ENCODE measurements at regions not wholly inside any gene's neighbourhood (a gene's known extent, or its start where the extent isn't known, plus 50 kb on each side); places are given as distances from the start of the nearest gene placed in this dataset.
"Not testable (repeated sequence)": the region's sequence is repeated elsewhere in the genome, so short reads cannot be mapped to it uniquely, and the experiment has no call there.

DNA sequence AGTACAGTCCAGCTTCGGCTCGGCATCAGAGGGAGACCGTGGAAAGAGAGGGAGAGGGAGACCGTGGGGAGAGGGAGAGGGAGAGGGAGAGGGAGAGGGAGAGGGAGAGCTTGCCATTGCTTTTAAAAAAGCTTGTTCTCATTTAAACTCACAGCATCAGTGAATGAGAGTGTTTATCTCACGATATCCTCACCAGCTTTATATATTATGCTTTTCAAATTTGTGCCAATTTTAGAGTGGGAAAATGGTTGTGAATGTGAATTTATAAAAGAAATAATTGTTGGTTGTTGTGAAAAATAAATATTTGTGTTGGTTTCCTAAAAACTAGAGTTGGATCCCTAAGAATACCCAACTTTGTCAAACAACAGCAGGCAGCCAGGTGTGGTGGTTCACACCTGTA, 170.1 kb downstream of the NRN1 start:
- not testable (repeated sequence) for DNase-seq

DNA sequence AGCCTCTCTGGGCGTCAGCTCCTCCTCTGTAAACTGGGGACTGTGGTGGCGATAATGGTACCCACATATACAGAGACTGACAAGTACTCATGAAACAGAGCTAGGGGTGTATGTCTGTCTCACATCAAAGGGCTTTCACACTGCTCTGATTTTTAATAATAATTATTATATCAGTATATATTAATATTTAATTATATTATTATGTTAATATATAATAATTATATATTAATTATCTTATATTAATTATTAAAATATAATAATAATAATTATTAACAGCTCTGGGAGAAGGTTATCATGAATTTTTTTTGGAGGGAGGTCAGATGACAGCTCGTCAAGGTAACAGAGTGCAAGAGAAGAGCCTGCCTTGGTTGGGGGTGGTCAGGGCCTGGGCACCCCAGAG, 173.6 kb downstream of the NRN1 start:
- DNase-seq, result no peak

DNA sequence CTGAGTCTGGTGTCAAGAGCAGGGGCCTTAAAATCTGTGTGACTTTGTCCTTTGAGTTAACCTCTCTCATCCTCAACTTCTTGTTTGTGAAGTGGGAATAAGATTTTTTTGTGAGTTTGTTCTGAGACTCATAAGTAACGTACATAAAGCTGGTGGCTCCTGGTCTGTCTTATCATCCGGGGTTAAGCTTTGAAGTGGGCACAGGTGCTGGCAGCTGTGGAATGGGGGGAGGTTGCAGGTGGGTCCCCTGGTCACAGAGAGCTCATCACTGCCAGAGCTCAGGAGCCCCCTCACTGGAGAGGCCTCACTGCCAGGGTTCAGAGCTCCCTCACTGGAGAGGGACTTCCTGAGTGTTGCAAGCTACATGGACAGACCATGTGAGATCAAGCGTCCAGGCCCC, 174.1 kb downstream of the NRN1 start:
- no peak for DNase-seq

DNA sequence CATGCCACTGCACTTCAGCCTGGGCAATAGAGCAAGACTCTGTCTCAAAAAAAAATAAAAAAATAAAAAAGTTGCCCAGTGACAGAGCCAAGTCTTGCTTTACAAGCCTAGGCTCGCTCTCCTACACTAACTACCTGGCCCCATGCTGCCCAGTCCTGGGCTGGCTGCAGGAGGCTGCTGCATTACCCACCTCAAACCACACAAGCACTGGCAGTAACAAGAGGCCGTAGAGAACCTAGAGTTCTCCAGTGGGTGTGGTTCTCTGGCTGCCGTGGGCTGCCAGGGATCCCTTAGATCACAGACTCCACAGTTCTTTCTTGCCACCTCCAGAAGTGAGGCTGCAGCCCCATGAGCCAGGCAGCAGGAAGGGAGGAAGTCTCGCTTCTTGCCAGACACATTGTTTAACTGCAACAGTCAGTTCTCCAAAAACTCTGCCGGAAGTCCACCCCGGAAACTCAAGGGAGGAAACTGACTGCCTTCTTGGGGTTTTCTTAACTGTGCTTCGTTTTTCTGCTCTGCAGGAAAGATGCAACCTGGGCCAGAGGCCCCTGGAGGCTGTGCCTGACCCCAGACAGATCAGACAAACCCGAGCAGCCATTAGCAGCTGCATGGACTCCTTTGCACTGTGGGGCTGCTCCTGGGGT, 175.4 kb downstream of the NRN1 start:
- DNase-seq, result not testable (repeated sequence)

DNA sequence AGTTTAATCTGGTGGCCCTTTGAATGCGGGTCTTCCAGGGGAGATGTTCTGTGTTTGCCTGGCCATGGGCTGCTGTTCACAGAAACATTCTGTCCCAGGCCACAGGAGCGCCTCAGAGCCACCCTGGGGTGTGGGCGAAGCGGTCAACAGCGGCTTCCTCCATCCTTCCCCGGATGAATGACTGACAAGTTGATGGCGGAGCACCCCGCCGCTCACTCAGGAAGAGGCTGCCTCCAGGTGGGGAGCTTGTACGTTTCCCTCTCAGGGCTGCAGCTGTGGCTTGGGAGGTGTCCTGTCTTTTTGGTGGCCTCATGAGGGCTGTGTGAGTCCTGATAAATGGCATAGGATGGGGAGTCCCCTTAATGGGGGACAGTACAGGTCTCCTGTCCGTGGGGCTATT, 178.4 kb downstream of the NRN1 start:
- no peak for DNase-seq

DNA sequence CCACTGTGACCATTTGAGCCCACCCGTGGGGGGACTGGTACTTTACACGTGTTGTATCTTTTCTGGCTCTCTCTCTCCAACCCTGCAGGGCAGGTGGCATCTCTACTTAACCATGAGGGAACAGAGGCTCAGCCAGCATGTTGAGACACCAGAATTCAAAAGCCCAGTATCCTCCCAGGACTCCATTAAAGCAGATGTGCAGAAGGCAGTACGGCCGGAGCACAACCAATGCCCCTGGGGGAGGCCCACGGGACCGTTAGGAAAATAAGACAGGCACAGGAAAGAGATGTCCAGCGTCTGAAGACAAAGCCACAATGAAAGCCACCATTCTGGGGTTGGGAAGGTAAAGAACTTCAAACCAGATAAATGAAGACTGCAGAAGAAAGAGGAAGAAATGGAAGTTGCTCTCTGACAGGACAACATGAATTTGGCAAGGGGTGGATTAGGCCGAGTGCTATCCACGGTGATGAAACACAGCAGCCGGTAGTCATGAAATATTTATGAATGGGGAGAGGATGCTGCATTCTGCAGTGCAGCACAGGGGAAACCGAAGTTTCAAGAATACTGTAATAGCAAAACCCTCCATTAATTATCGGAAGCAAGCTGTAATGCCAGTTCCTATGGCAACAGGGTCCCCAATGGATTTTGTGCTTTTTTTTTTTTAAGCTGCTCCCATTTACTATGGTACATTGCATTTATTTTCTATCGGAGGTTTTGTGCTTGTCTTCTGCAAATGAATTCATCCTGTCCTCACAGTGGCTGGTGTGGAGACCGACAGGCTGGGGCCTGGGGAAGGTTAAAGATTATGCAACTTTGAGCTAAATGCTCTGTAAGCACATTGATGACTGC, 179.4 kb downstream of the NRN1 start:
- DNase-seq, result no peak

DNA sequence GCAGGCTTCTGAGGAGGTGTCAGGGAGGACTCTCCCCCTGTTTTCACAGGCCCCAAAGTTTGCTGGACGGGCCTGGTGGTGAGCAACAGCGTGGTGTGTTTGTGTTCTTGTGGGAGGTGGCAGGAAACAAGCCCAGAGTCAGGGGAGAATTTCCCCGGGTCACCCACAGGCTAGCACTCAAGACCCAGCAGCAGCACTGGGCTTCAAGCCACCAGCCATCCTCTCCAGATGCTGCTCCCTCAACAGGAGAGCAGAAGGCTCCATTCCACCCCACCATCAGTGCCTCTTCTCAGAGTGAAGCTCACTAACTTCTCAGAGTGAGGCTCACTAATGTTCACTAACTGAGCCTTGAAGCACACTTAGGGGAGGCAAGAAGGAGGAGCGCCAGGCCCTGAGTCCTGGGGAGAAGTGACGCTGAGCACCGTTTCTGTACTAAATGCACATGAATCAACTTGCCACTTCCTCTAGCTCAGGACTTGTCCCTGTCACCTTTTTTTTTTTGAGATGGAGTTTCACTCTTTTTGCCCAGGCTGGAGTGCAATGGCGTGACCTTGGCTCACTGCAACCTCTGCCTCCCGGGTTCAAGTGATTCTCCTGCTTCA, 182.2 kb downstream of the NRN1 start:
- not testable (repeated sequence) for DNase-seq
